GM23338 (cell line): ENCODE measurements at regions not wholly inside any gene's neighbourhood (a gene's known extent, or its start where the extent isn't known, plus 50 kb on each side); places are given as distances from the start of the nearest gene placed in this dataset.
A peak's percentile ranks its signal among the peaks of the same experiment; 100 is the strongest.

Experiments used
- ATAC-seq: fragments of 200-7000 bp; cut with Tn5 transposase; 3 replicates; pipeline ENCODE4 v1.9.1; 2020
- DNase-seq: peaks from one replicate; pipeline ENCODE4 v3.0.0-alpha.2; 2015; ENCODE audit warnings: low spot score
- H2AFZ ChIP-seq: fragments of 200-600 bp; sonication (generic); 2 replicates; pipeline ENCODE4 v1.8.0; 2016; ENCODE audit warnings: antibody characterized with exemption, mild to moderate bottlenecking, moderate library complexity
- H3F3A ChIP-seq: fragments of 200-600 bp; sonication (generic); replicated peaks from 2 replicates; pipeline ENCODE4 v1.8.0; 2017; ENCODE audit warnings: antibody characterized with exemption, mixed run types, low read depth
- H3K27ac ChIP-seq: fragments of 200-600 bp; sonication (generic); 2 replicates; pipeline ENCODE4 v1.6.1; 2016; ENCODE audit warnings: low read depth
- H3K27me3 ChIP-seq: fragments of 200-600 bp; sonication (generic); 2 replicates; pipeline ENCODE4 v1.8.0; 2016; ENCODE audit warnings: mild to moderate bottlenecking, mixed run types, moderate library complexity; ENCODE audit not compliant: insufficient read depth
- H3K36me3 ChIP-seq: fragments of 200-600 bp; sonication (generic); 2 replicates; pipeline ENCODE4 v1.8.0; 2016; ENCODE audit warnings: mild to moderate bottlenecking; ENCODE audit not compliant: insufficient read depth
- H3K4me1 ChIP-seq: fragments of 200-600 bp; sonication (generic); 2 replicates; pipeline ENCODE4 v1.8.0; 2016; ENCODE audit warnings: mild to moderate bottlenecking, moderate library complexity; ENCODE audit not compliant: insufficient read depth
- H3K4me2 ChIP-seq: fragments of 200-600 bp; sonication (generic); 2 replicates; pipeline ENCODE4 v1.7.1; 2017; ENCODE audit warnings: mixed run types
- H3K4me3 ChIP-seq: fragments of 200-600 bp; sonication (generic); 2 replicates; pipeline ENCODE4 v1.6.1; 2016; ENCODE audit warnings: mixed run types
- H3K79me2 ChIP-seq: fragments of 200-600 bp; sonication (generic); replicated peaks from 2 replicates; pipeline ENCODE4 v1.8.0; 2017; ENCODE audit warnings: mild to moderate bottlenecking; ENCODE audit not compliant: insufficient read depth
- H3K9me2 ChIP-seq: fragments of 200-600 bp; sonication (generic); 2 replicates; pipeline ENCODE4 v1.8.0; 2017; ENCODE audit not compliant: insufficient read depth
- H4K20me1 ChIP-seq: fragments of 200-600 bp; sonication (generic); replicated peaks from 2 replicates; pipeline ENCODE4 v1.8.0; 2017; ENCODE audit warnings: mild to moderate bottlenecking; ENCODE audit not compliant: insufficient read depth
- H3K27ac Mint-ChIP-seq: 2 replicates; pipeline ENCODE4 v1.8.0; 2020; ENCODE audit warnings: inconsistent platforms, mild to moderate bottlenecking, moderate library complexity, mixed read lengths
- H3K27me3 Mint-ChIP-seq: 3 replicates; pipeline ENCODE4 v1.8.0; 2022; ENCODE audit warnings: low read depth, mild to moderate bottlenecking, moderate library complexity, mixed read lengths, inconsistent platforms; ENCODE audit not compliant: insufficient read depth, poor library complexity
- H3K36me3 Mint-ChIP-seq: 3 replicates; pipeline ENCODE4 v1.8.0; 2021; ENCODE audit warnings: low read depth, mild to moderate bottlenecking, inconsistent platforms, moderate library complexity, mixed read lengths
- H3K4me1 Mint-ChIP-seq: 3 replicates; pipeline ENCODE4 v1.8.0; 2020; ENCODE audit warnings: mild to moderate bottlenecking, inconsistent platforms, mixed read lengths
- H3K4me3 Mint-ChIP-seq: 3 replicates; pipeline ENCODE4 v1.8.0; 2021; ENCODE audit warnings: moderate library complexity, mild to moderate bottlenecking, inconsistent platforms, mixed read lengths
- H3K9me3 Mint-ChIP-seq: 3 replicates; pipeline ENCODE4 v1.8.0; 2020; ENCODE audit warnings: moderate library complexity, mild to moderate bottlenecking, inconsistent platforms, mixed read lengths
- CREB1 ChIP-seq: fragments of 250-450 bp; sonication (Bioruptor Pico); IDR thresholded peaks from 2 replicates; pipeline ENCODE4 v1.5.0; 2020; ENCODE audit warnings: low read depth, mild to moderate bottlenecking, moderate library complexity
- CTCF ChIP-seq, 2 experiments: fragments of 200-600 bp in 1 of 2; sonication (generic) in 1 of 2; conservative IDR thresholded peaks; 2 replicates each; pipeline versions ENCODE4 v1.5.1 to v1.6.1; 2016 to 2017; ENCODE audit warnings: antibody characterized with exemption in 2 of 2, low read depth in 2 of 2, mild to moderate bottlenecking in 2 of 2, moderate library complexity in 1 of 2
- EZH2phosphoT487 ChIP-seq: fragments of 200-600 bp; sonication (generic); IDR thresholded peaks from one replicate; pipeline ENCODE4 v1.8.1; 2018; ENCODE audit warnings: antibody characterized with exemption; ENCODE audit not compliant: unreplicated experiment
- JUNB ChIP-seq: IDR thresholded peaks from one replicate; pipeline ENCODE4 v1.6.1; 2016; ENCODE audit warnings: antibody characterized with exemption; ENCODE audit not compliant: unreplicated experiment
- STAT1 ChIP-seq: IDR thresholded peaks from one replicate; pipeline ENCODE4 v1.6.1; 2016; ENCODE audit warnings: antibody characterized with exemption; ENCODE audit not compliant: unreplicated experiment
- ZNF114 ChIP-seq: fragments of 250-450 bp; sonication (Bioruptor Pico); IDR thresholded peaks from 2 replicates; pipeline ENCODE4 v1.5.0; 2020; ENCODE audit warnings: mild to moderate bottlenecking, moderate library complexity
- ZNF331 ChIP-seq: fragments of 250-450 bp; sonication (Bioruptor Pico); IDR thresholded peaks from 2 replicates; pipeline ENCODE4 v1.5.0; 2020; ENCODE audit warnings: low read depth, mild to moderate bottlenecking, moderate library complexity
- ZNF462 ChIP-seq: fragments of 250-450 bp; sonication (Bioruptor Pico); IDR thresholded peaks from 2 replicates; pipeline ENCODE4 v1.5.0; 2020; ENCODE audit warnings: mild to moderate bottlenecking, moderate library complexity
- TF ChIP-seq, protein P1 (sequence below): IDR thresholded peaks from one replicate; pipeline ENCODE4 v1.6.1; 2018; ENCODE audit warnings: antibody characterized with exemption; ENCODE audit not compliant: unreplicated experiment

- Mint-ChIP-seq H3K36me3 (peaks cover 5% of the 10 kb centered on the region; the same call in 2 of the 3 replicates), H3K27me3 (peaks cover 3% of the 10 kb centered on the region), H3K9me3 (no peaks in the 10 kb centered on the region), H3K27ac (peak overlapping the region; percentile 3; the same call in 1 of the 2 replicates), H3K4me1 (no peaks in the 10 kb centered on the region), H3K4me3 (no peak overlapping the region)
- no peak for TF ChIP-seq STAT1
- no peak for TF ChIP-seq ZNF331
- no peak for TF ChIP-seq JUNB
- TF ChIP-seq EZH2phosphoT487, result no peak
- no peak for TF ChIP-seq CREB1 (CRISPR knock-in tag)
- no peak for TF ChIP-seq CTCF (conservative IDR thresholded peaks at IDR 0.05; ENCODE audit: low read depth in 2 of 2)
- Histone ChIP-seq H4K20me1 (no peaks in the 10 kb centered on the region), H3K79me2 (no peaks in the 10 kb centered on the region), H3K27me3 (no peaks in the 10 kb centered on the region), H3K4me1 (no peaks in the 10 kb centered on the region), H3K4me2 (no peak overlapping the region), H3K9me2 (no peaks in the 10 kb centered on the region), H3K36me3 (no peaks in the 10 kb centered on the region), H2AFZ (no peak overlapping the region), H3K27ac (no peak overlapping the region), H3K4me3 (no peak overlapping the region), H3F3A (no peaks in the 10 kb centered on the region)
- DNase-seq (no peak), ATAC-seq (no peak)
Observed at GRCh38 chr18:67094123-67094522, 422.4 kb downstream of the DSEL start.

DNA sequence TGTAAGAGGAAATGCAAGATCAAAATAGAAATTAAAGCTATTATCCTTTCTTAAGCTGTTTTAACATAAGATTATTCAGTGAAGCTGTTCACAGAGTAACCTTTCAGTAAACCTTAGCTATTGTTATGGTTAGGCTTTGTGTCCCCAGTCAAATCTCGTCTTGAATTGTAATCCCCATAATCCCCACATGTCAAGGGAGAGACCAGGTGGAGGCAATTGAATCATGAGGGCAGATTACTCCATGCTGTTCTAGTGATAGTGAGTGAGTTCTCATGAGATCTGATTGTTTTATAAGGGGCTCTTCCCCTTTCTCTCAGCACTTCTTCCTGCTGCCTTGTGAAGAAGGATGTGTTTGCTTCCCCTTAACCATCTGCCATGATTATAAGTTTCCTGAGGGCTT is 424.4 kb downstream of the DSEL start:
- no peak for ATAC-seq
- peaks cover 3% of the 10 kb centered on the region for H3K27me3 Mint-ChIP-seq
- no peaks in the 10 kb centered on the region for H3K9me3 Mint-ChIP-seq
- no peaks in the 10 kb centered on the region for H3F3A ChIP-seq
- DNase-seq, result no peak
- H3K79me2 ChIP-seq, result no peaks in the 10 kb centered on the region
- no peaks in the 10 kb centered on the region for H4K20me1 ChIP-seq
- no peaks in the 10 kb centered on the region for H3K4me1 ChIP-seq
- no peaks in the 10 kb centered on the region for H3K4me1 Mint-ChIP-seq
- H3K36me3 ChIP-seq, result no peaks in the 10 kb centered on the region
- H3K4me2 ChIP-seq, result no peak overlapping the region
- H3K4me3 ChIP-seq, result no peak overlapping the region
- no peaks in the 10 kb centered on the region for H3K9me2 ChIP-seq
- H3K27me3 ChIP-seq, result no peaks in the 10 kb centered on the region
- H3K36me3 Mint-ChIP-seq, result peaks cover 5% of the 10 kb centered on the region; the same call in 2 of the 3 replicates
- no peak overlapping the region for H3K4me3 Mint-ChIP-seq
- no peak overlapping the region for H3K27ac ChIP-seq
- no peak overlapping the region for H3K27ac Mint-ChIP-seq
- H2AFZ ChIP-seq, result no peak overlapping the region
- TF ChIP-seq, protein P1, sequence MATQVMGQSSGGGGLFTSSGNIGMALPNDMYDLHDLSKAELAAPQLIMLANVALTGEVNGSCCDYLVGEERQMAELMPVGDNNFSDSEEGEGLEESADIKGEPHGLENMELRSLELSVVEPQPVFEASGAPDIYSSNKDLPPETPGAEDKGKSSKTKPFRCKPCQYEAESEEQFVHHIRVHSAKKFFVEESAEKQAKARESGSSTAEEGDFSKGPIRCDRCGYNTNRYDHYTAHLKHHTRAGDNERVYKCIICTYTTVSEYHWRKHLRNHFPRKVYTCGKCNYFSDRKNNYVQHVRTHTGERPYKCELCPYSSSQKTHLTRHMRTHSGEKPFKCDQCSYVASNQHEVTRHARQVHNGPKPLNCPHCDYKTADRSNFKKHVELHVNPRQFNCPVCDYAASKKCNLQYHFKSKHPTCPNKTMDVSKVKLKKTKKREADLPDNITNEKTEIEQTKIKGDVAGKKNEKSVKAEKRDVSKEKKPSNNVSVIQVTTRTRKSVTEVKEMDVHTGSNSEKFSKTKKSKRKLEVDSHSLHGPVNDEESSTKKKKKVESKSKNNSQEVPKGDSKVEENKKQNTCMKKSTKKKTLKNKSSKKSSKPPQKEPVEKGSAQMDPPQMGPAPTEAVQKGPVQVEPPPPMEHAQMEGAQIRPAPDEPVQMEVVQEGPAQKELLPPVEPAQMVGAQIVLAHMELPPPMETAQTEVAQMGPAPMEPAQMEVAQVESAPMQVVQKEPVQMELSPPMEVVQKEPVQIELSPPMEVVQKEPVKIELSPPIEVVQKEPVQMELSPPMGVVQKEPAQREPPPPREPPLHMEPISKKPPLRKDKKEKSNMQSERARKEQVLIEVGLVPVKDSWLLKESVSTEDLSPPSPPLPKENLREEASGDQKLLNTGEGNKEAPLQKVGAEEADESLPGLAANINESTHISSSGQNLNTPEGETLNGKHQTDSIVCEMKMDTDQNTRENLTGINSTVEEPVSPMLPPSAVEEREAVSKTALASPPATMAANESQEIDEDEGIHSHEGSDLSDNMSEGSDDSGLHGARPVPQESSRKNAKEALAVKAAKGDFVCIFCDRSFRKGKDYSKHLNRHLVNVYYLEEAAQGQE, result no peak
- no peak for TF ChIP-seq ZNF114
- TF ChIP-seq ZNF462 (CRISPR knock-in tag), result peak; percentile 19; the same call in 1 of the 2 replicates
- no peak for TF ChIP-seq JUNB
- no peak for TF ChIP-seq CTCF (conservative IDR thresholded peaks at IDR 0.05; ENCODE audit: low read depth in 2 of 2)
